ENCODE measurements at regions not wholly inside any gene's neighbourhood (a gene's known extent, or its start where the extent isn't known, plus 50 kb on each side); places are given as distances from the start of the nearest gene placed in this dataset.

- DNase-seq (ENCODE audit: low read depth) = no peak
Measured at GRCh38 chr9:99713838-99714306, 107.8 kb upstream of the NR4A3 start.

- no peak for DNase-seq (ENCODE audit: low read depth)
Measured at GRCh38 chr9:99718631-99719030, 103.1 kb upstream of the NR4A3 start.

GRCh38 chr9:99720455-99721050 lies 101.1 kb upstream of the NR4A3 start:
- DNase-seq (ENCODE audit: low read depth) = no peak

GRCh38 chr9:99721898-99722297 lies 99.8 kb upstream of the NR4A3 start:
- DNase-seq (ENCODE audit: low read depth) = no peak

GRCh38 chr9:99722877-99723276 lies 98.8 kb upstream of the NR4A3 start:
- DNase-seq (ENCODE audit: low read depth) = no peak

- no peak for DNase-seq (ENCODE audit: low read depth)
Measured at GRCh38 chr9:99724640-99725039, 97.0 kb upstream of the NR4A3 start.

- no peak for DNase-seq (ENCODE audit: low read depth)
Measured at GRCh38 chr9:99725852-99726251, 95.8 kb upstream of the NR4A3 start.

GRCh38 chr9:99726758-99727157 lies 94.9 kb upstream of the NR4A3 start:
- DNase-seq (ENCODE audit: low read depth) = no peak

GRCh38 chr9:99730062-99730461 lies 91.6 kb upstream of the NR4A3 start:
- DNase-seq (ENCODE audit: low read depth) = no peak

- no peak for DNase-seq (ENCODE audit: low read depth)
Measured at GRCh38 chr9:99731950-99732349, 89.7 kb upstream of the NR4A3 start.

GRCh38 chr9:99732715-99733114 lies 89.0 kb upstream of the NR4A3 start:
- DNase-seq (ENCODE audit: low read depth) = no peak

- no peak for DNase-seq (ENCODE audit: low read depth)
Measured at GRCh38 chr9:99735041-99735440, 86.6 kb upstream of the NR4A3 start.

- no peak for DNase-seq (ENCODE audit: low read depth)
Measured at GRCh38 chr9:99736291-99736690, 85.4 kb upstream of the NR4A3 start.

- DNase-seq (ENCODE audit: low read depth) = no peak
Measured at GRCh38 chr9:99737649-99738048, 84.0 kb upstream of the NR4A3 start.

GRCh38 chr9:99743006-99743405 lies 78.7 kb upstream of the NR4A3 start:
- no peak for DNase-seq (ENCODE audit: low read depth)

- DNase-seq (ENCODE audit: low read depth) = no peak
Measured at GRCh38 chr9:99743455-99743854, 78.2 kb upstream of the NR4A3 start.

- DNase-seq (ENCODE audit: low read depth) = no peak
Measured at GRCh38 chr9:99744132-99744531, 77.6 kb upstream of the NR4A3 start.

GRCh38 chr9:99745085-99745484 lies 76.6 kb upstream of the NR4A3 start:
- no peak for DNase-seq (ENCODE audit: low read depth)

GRCh38 chr9:99746406-99746805 lies 75.3 kb upstream of the NR4A3 start:
- DNase-seq (ENCODE audit: low read depth) = no peak

- no peak for DNase-seq (ENCODE audit: low read depth)
Measured at GRCh38 chr9:99748266-99748665, 73.4 kb upstream of the NR4A3 start.

GRCh38 chr9:99748676-99749075 lies 73.0 kb upstream of the NR4A3 start:
- DNase-seq (ENCODE audit: low read depth) = no peak

- DNase-seq (ENCODE audit: low read depth) = no peak
Measured at GRCh38 chr9:99749641-99750040, 72.0 kb upstream of the NR4A3 start.

GRCh38 chr9:99750526-99750925 lies 71.2 kb upstream of the NR4A3 start:
- DNase-seq (ENCODE audit: low read depth) = no peak

- no peak for DNase-seq (ENCODE audit: low read depth)
Measured at GRCh38 chr9:99752417-99753109, 69.1 kb upstream of the NR4A3 start.
